Fibroblast of lung (primary cell): ENCODE measurements at regions not wholly inside any gene's neighbourhood (a gene's known extent, or its start where the extent isn't known, plus 50 kb on each side); places are given as distances from the start of the nearest gene placed in this dataset.

Source experiments
- DNase-seq, 2 donors: peaks; one replicate each; pipeline versions ENCODE4 v3.0.0 to v3.0.0-alpha.2; 2010; ENCODE audit warnings: low read depth in 2 of 2
- H2AFZ ChIP-seq: 2 replicates; pipeline ENCODE4 v1.5.1; 2012; ENCODE audit warnings: low read length, control low read depth, inconsistent platforms
- H3K27ac ChIP-seq: 2 replicates; pipeline ENCODE4 v1.5.1; 2011; ENCODE audit warnings: low read length, control low read depth; ENCODE audit not compliant: insufficient read depth
- H3K27me3 ChIP-seq: 2 replicates; pipeline ENCODE4 v1.5.1; 2011; ENCODE audit warnings: mild to moderate bottlenecking, low read length; ENCODE audit not compliant: control insufficient read depth, insufficient read depth
- H3K36me3 ChIP-seq: 2 replicates; pipeline ENCODE4 v1.5.1; 2011; ENCODE audit warnings: low read length; ENCODE audit not compliant: control insufficient read depth, insufficient read depth
- H3K4me1 ChIP-seq: 2 replicates; pipeline ENCODE4 v1.5.1; 2011; ENCODE audit warnings: low read length; ENCODE audit not compliant: control insufficient read depth, insufficient read depth; ENCODE audit errors: extremely low read depth
- H3K4me2 ChIP-seq: 2 replicates; pipeline ENCODE4 v1.5.1; 2011; ENCODE audit warnings: low read length, control low read depth; ENCODE audit not compliant: insufficient read depth; ENCODE audit errors: extremely low read depth
- H3K4me3 ChIP-seq, 4 experiments: fragments of 200-600 bp in 1 of 4; sonication (generic) in 1 of 4; replicated peaks in 1 of 4; 2 replicates each; pipeline ENCODE4 v1.5.1; 2011 to 2016; ENCODE audit warnings: low read length in 4 of 4, low read depth in 3 of 4, mild to moderate bottlenecking in 3 of 4, control low read depth in 2 of 4, inconsistent platforms in 1 of 4, mixed read lengths in 1 of 4; ENCODE audit not compliant: insufficient read depth in 1 of 4; ENCODE audit errors: control extremely low read depth in 1 of 4
- H3K79me2 ChIP-seq: 2 replicates; pipeline ENCODE4 v1.5.1; 2012; ENCODE audit warnings: mild to moderate bottlenecking, low read length, inconsistent platforms; ENCODE audit not compliant: control insufficient read depth, insufficient read depth
- H3K9ac ChIP-seq: 2 replicates; pipeline ENCODE4 v1.5.1; 2011; ENCODE audit warnings: mild to moderate bottlenecking, low read length, control low read depth; ENCODE audit not compliant: insufficient read depth
- H3K9me3 ChIP-seq: 2 replicates; pipeline ENCODE4 v1.5.1; 2012; ENCODE audit warnings: low read depth, low read length; ENCODE audit not compliant: control insufficient read depth, insufficient read depth
- H4K20me1 ChIP-seq: 2 replicates; pipeline ENCODE4 v1.5.1; 2011; ENCODE audit warnings: low read length; ENCODE audit not compliant: control insufficient read depth, insufficient read depth; ENCODE audit errors: extremely low read depth
- EZH2 ChIP-seq: IDR thresholded peaks from 2 replicates; pipeline ENCODE4 v1.5.1; 2012; ENCODE audit warnings: low read length, control low read depth, mild to moderate bottlenecking; ENCODE audit errors: missing control alignments
- TF ChIP-seq, protein P1 (sequence below), 2 donors: IDR thresholded peaks in 1 of 2; conservative IDR thresholded peaks in 1 of 2; 1 replicate in 1 of 2; 2 replicates in 1 of 2; pipeline ENCODE4 v1.5.1; 2011 to 2012; ENCODE audit warnings: low read length in 2 of 2, control low read depth in 1 of 2, inconsistent platforms in 1 of 2, low read depth in 1 of 2, mild to moderate bottlenecking in 1 of 2

DNA sequence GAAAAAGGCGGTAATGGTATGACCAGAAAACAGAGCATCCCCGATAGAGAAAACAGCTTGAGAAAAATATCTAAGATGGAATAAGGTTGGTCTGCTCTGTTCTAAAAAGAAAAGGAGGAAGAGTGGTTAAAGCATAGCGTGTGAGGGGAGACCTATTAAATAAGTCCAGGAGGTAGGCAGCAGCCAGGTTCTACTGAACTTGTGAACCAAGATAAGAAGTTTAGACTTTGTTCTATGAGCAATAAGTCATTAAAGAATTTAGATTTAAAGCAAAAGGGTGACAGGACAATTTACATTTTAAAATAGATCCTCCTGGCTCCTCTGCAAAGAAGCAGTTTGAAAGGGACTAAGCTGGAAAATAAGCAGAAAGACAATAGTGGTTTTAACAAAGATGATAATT, 81.3 kb upstream of the COX7C start:
- Histone ChIP-seq H3K79me2 (no peaks in the 10 kb centered on the region), H3K4me3 (no peak overlapping the region), H2AFZ (no peak overlapping the region), H3K9ac (no peak overlapping the region), H3K27ac (no peak overlapping the region), H3K4me2 (no peak overlapping the region), H3K4me1 (no peaks in the 10 kb centered on the region), H3K27me3 (no peaks in the 10 kb centered on the region), H3K36me3 (no peaks in the 10 kb centered on the region), H4K20me1 (no peaks in the 10 kb centered on the region), H3K9me3 (no peaks in the 10 kb centered on the region)
- TF ChIP-seq, protein P1, sequence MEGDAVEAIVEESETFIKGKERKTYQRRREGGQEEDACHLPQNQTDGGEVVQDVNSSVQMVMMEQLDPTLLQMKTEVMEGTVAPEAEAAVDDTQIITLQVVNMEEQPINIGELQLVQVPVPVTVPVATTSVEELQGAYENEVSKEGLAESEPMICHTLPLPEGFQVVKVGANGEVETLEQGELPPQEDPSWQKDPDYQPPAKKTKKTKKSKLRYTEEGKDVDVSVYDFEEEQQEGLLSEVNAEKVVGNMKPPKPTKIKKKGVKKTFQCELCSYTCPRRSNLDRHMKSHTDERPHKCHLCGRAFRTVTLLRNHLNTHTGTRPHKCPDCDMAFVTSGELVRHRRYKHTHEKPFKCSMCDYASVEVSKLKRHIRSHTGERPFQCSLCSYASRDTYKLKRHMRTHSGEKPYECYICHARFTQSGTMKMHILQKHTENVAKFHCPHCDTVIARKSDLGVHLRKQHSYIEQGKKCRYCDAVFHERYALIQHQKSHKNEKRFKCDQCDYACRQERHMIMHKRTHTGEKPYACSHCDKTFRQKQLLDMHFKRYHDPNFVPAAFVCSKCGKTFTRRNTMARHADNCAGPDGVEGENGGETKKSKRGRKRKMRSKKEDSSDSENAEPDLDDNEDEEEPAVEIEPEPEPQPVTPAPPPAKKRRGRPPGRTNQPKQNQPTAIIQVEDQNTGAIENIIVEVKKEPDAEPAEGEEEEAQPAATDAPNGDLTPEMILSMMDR (conservative IDR thresholded peaks at IDR 0.05 in 1 of 2, IDR thresholded peaks at IDR 0.05 in 1 of 2; ENCODE audit: low read depth in 1 of 2, low read length in 2 of 2) = no peak
- TF ChIP-seq EZH2 = no peak
- DNase-seq = no peak

DNA sequence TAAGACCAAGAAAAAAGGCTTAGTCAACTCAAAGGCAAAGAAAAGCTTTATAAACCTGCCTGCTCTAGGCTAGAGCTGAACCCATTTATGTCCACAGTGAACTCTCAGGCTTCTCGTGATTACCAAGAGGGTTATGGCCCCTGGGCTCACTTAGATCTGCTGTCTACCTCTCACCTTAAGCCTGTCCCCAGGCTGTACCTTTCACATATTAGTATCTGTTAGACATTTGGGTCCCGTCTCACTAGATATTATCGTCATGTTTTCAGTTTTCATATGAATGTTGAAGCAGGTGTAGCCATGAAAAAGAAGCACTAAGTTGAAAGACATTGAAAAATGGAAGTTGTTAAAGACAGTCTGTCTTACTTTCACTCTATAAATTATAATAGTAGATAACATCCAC, 75.2 kb upstream of the COX7C start:
- no peak for DNase-seq
- H3K27me3 ChIP-seq = no peaks in the 10 kb centered on the region
- H3K9me3 ChIP-seq = no peaks in the 10 kb centered on the region
- H3K27ac ChIP-seq = no peak overlapping the region
- H3K36me3 ChIP-seq = no peaks in the 10 kb centered on the region
- no peak overlapping the region for H3K4me2 ChIP-seq
- H3K79me2 ChIP-seq = no peaks in the 10 kb centered on the region
- TF ChIP-seq, protein P1 (conservative IDR thresholded peaks at IDR 0.05 in 1 of 2, IDR thresholded peaks at IDR 0.05 in 1 of 2; ENCODE audit: low read depth in 1 of 2, low read length in 2 of 2) = no peak
- TF ChIP-seq EZH2 = no peak
- no peak overlapping the region for H2AFZ ChIP-seq
- H3K9ac ChIP-seq = no peak overlapping the region
- no peaks in the 10 kb centered on the region for H3K4me1 ChIP-seq
- no peaks in the 10 kb centered on the region for H4K20me1 ChIP-seq
- H3K4me3 ChIP-seq = no peak overlapping the region

DNA sequence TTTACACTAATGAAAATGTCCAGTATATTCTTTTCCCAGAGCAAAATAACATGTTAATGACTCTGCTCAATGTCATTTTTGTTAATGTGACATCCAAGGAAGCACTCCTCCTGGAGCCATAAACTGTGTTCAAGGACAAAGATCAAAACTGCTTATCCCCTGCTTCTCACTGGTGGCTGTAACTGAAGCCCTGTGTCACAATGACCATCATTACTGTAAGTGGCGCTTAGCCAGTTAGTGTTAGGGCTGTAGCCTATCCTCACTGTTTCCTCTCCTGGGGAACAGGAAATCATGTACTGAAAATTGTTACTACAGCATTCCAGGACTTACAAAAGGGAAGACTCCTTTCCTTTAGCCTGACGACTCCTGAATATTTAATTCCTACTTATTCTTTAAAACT, 71.7 kb upstream of the COX7C start:
- no peak overlapping the region for H3K9ac ChIP-seq
- no peak for DNase-seq
- H2AFZ ChIP-seq = no peak overlapping the region
- no peaks in the 10 kb centered on the region for H3K4me1 ChIP-seq
- no peak overlapping the region for H3K4me2 ChIP-seq
- no peaks in the 10 kb centered on the region for H3K36me3 ChIP-seq
- no peak overlapping the region for H3K27ac ChIP-seq
- no peaks in the 10 kb centered on the region for H3K79me2 ChIP-seq
- no peaks in the 10 kb centered on the region for H3K27me3 ChIP-seq
- no peak overlapping the region for H3K4me3 ChIP-seq
- H3K9me3 ChIP-seq = no peaks in the 10 kb centered on the region
- TF ChIP-seq, protein P1 (conservative IDR thresholded peaks at IDR 0.05 in 1 of 2, IDR thresholded peaks at IDR 0.05 in 1 of 2; ENCODE audit: low read depth in 1 of 2, low read length in 2 of 2) = no peak
- TF ChIP-seq EZH2 = no peak
- H4K20me1 ChIP-seq = no peaks in the 10 kb centered on the region
